ENCODE measurements at regions not wholly inside any gene's neighbourhood (a gene's known extent, or its start where the extent isn't known, plus 50 kb on each side); places are given as distances from the start of the nearest gene placed in this dataset.

DNA sequence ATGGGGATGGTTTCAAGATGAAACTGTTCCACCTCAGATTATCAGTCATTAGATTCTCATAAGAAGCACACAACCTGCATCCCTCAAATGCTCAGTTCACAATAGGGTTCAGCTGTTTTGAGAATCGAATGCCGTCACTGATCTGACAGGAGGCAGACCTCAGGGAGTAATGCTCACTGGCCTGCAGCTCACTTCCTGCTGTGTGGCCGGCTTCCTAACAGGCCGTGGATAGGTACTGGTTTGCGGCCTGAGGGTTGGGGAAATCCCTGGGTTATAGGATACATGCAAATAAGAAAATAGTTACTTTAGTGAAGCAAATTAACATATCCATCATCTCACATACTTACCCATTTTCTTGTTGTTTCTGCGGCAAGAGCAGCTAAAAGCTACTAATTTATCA lies 160.4 kb downstream of the MAD2L1 start:
- H3K27me3 ChIP-seq (ENCODE audit: control insufficient read depth, insufficient read depth, low read length), result no peaks in the 10 kb centered on the region
- no peaks in the 10 kb centered on the region for H3K79me2 ChIP-seq (ENCODE audit: control insufficient read depth, insufficient read depth, low read length)
- H3K9me3 ChIP-seq (ENCODE audit: control insufficient read depth, insufficient read depth, low read depth, low read length), result no peaks in the 10 kb centered on the region
- H3K36me3 ChIP-seq (ENCODE audit: control insufficient read depth, insufficient read depth, low read length), result no peaks in the 10 kb centered on the region
- H4K20me1 ChIP-seq (ENCODE audit: control insufficient read depth, extremely low read depth, insufficient read depth, low read length), result no peaks in the 10 kb centered on the region
- DNase-seq (ENCODE audit: low read depth in 2 of 2), result no peak
- no peak overlapping the region for H3K27ac ChIP-seq (ENCODE audit: insufficient read depth, low read length)
- H2AFZ ChIP-seq (ENCODE audit: low read length), result no peak overlapping the region
- no peak overlapping the region for H3K4me2 ChIP-seq (ENCODE audit: extremely low read depth, insufficient read depth, low read length)
- no peaks in the 10 kb centered on the region for H3K4me1 ChIP-seq (ENCODE audit: control insufficient read depth, extremely low read depth, insufficient read depth, low read length)
- no peak for TF ChIP-seq EZH2 (IDR thresholded peaks at IDR 0.05; ENCODE audit: low read length, missing control alignments)
- TF ChIP-seq, protein P1, sequence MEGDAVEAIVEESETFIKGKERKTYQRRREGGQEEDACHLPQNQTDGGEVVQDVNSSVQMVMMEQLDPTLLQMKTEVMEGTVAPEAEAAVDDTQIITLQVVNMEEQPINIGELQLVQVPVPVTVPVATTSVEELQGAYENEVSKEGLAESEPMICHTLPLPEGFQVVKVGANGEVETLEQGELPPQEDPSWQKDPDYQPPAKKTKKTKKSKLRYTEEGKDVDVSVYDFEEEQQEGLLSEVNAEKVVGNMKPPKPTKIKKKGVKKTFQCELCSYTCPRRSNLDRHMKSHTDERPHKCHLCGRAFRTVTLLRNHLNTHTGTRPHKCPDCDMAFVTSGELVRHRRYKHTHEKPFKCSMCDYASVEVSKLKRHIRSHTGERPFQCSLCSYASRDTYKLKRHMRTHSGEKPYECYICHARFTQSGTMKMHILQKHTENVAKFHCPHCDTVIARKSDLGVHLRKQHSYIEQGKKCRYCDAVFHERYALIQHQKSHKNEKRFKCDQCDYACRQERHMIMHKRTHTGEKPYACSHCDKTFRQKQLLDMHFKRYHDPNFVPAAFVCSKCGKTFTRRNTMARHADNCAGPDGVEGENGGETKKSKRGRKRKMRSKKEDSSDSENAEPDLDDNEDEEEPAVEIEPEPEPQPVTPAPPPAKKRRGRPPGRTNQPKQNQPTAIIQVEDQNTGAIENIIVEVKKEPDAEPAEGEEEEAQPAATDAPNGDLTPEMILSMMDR (conservative IDR thresholded peaks at IDR 0.05 in 1 of 2, IDR thresholded peaks at IDR 0.05 in 1 of 2; ENCODE audit: low read depth in 1 of 2, low read length in 2 of 2), result no peak
- H3K4me3 ChIP-seq (replicated peaks in 1 of 4; ENCODE audit: control extremely low read depth in 1 of 4, insufficient read depth in 1 of 4, low read depth in 3 of 4, low read length in 4 of 4), result no peak overlapping the region
- H3K9ac ChIP-seq (ENCODE audit: insufficient read depth, low read length), result no peak overlapping the region

DNA sequence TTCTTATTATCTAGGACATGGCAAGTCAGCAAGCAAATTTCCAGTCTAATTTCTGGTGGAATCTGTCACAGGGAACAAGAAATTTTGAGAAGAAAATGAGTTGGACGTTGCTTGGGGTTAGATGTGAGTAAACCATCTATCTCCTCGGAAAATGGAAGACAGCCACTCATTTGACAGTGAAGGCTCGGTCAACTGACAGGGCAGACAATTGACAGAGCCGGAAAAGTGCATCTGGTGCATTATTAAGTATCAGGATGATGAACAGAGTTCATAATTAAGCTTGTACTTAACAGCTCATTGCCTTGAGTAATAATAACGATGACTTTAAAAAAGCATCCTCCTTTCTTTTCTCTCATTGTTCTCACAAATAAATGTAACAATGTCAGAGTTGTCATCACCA lies 168.4 kb downstream of the MAD2L1 start:
- Histone ChIP-seq H3K36me3 (ENCODE audit: control insufficient read depth, insufficient read depth, low read length) (no peaks in the 10 kb centered on the region), H2AFZ (ENCODE audit: low read length) (no peak overlapping the region), H3K79me2 (ENCODE audit: control insufficient read depth, insufficient read depth, low read length) (no peaks in the 10 kb centered on the region), H3K4me3 (replicated peaks in 1 of 4; ENCODE audit: control extremely low read depth in 1 of 4, insufficient read depth in 1 of 4, low read depth in 3 of 4, low read length in 4 of 4) (no peak overlapping the region), H3K9me3 (ENCODE audit: control insufficient read depth, insufficient read depth, low read depth, low read length) (no peaks in the 10 kb centered on the region), H3K9ac (ENCODE audit: insufficient read depth, low read length) (no peak overlapping the region), H3K27me3 (ENCODE audit: control insufficient read depth, insufficient read depth, low read length) (no peaks in the 10 kb centered on the region), H4K20me1 (ENCODE audit: control insufficient read depth, extremely low read depth, insufficient read depth, low read length) (peaks cover 1% of the 10 kb centered on the region), H3K27ac (ENCODE audit: insufficient read depth, low read length) (no peak overlapping the region), H3K4me2 (ENCODE audit: extremely low read depth, insufficient read depth, low read length) (no peak overlapping the region), H3K4me1 (ENCODE audit: control insufficient read depth, extremely low read depth, insufficient read depth, low read length) (no peaks in the 10 kb centered on the region)
- TF ChIP-seq, protein P1 (conservative IDR thresholded peaks at IDR 0.05 in 1 of 2, IDR thresholded peaks at IDR 0.05 in 1 of 2; ENCODE audit: low read depth in 1 of 2, low read length in 2 of 2), result no peak
- TF ChIP-seq EZH2 (IDR thresholded peaks at IDR 0.05; ENCODE audit: low read length, missing control alignments), result no peak
- DNase-seq (ENCODE audit: low read depth in 2 of 2), result no peak

DNA sequence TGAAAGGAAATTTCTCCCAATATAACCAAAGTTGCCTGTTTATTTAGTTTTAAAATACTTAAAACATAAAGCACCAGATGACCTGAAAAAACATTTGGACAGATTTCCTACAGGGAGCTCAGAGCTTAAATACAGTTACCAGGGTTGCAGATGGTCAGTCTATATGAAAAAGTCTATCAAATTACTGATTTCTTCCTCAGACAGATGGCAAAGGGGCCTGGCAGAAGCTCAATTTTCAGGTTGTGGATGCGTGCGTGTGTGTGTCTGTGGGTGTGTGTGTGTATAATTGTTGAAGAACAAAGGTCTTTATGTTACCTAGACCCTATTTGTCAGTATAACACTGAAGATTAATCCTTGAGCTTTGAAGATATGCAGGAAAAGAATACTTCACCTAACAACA lies 169.4 kb downstream of the MAD2L1 start:
- Histone ChIP-seq H3K9ac (ENCODE audit: insufficient read depth, low read length) (no peak overlapping the region), H3K4me3 (replicated peaks in 1 of 4; ENCODE audit: control extremely low read depth in 1 of 4, insufficient read depth in 1 of 4, low read depth in 3 of 4, low read length in 4 of 4) (no peak overlapping the region), H4K20me1 (ENCODE audit: control insufficient read depth, extremely low read depth, insufficient read depth, low read length) (peaks cover 1% of the 10 kb centered on the region), H3K79me2 (ENCODE audit: control insufficient read depth, insufficient read depth, low read length) (no peaks in the 10 kb centered on the region), H3K4me1 (ENCODE audit: control insufficient read depth, extremely low read depth, insufficient read depth, low read length) (no peaks in the 10 kb centered on the region), H3K36me3 (ENCODE audit: control insufficient read depth, insufficient read depth, low read length) (no peaks in the 10 kb centered on the region), H3K9me3 (ENCODE audit: control insufficient read depth, insufficient read depth, low read depth, low read length) (no peaks in the 10 kb centered on the region), H3K4me2 (ENCODE audit: extremely low read depth, insufficient read depth, low read length) (no peak overlapping the region), H2AFZ (ENCODE audit: low read length) (no peak overlapping the region), H3K27ac (ENCODE audit: insufficient read depth, low read length) (no peak overlapping the region), H3K27me3 (ENCODE audit: control insufficient read depth, insufficient read depth, low read length) (no peaks in the 10 kb centered on the region)
- TF ChIP-seq, protein P1 (conservative IDR thresholded peaks at IDR 0.05 in 1 of 2, IDR thresholded peaks at IDR 0.05 in 1 of 2; ENCODE audit: low read depth in 1 of 2, low read length in 2 of 2), result no peak
- TF ChIP-seq EZH2 (IDR thresholded peaks at IDR 0.05; ENCODE audit: low read length, missing control alignments), result no peak
- DNase-seq (ENCODE audit: low read depth in 2 of 2), result peak in 1 of 2 donors; percentile 9

All from fibroblast of lung (primary cell).